ENCODE measurements at regions not wholly inside any gene's neighbourhood (a gene's known extent, or its start where the extent isn't known, plus 50 kb on each side); places are given as distances from the start of the nearest gene placed in this dataset.
"Not testable (repeated sequence)": the region's sequence is repeated elsewhere in the genome, so short reads cannot be mapped to it uniquely, and the experiment has no call there.

GRCh38 chrX:84872160-84872771, 131.4 kb upstream of the APOOL start:
- intact Hi-C loops (cut with micrococcal nuclease); CTCF ChIA-PET; H3K27me3 Mint-ChIP-seq; H3K4me1 Mint-ChIP-seq (ENCODE audit: low read depth); H3K27ac Mint-ChIP-seq; DNase-seq; H3K4me3 Mint-ChIP-seq; H3K9me3 Mint-ChIP-seq; POLR2A ChIA-PET; H3K36me3 Mint-ChIP-seq: not testable (repeated sequence)

GRCh38 chrX:84873176-84873575, 130.5 kb upstream of the APOOL start:
- H3K4me3 Mint-ChIP-seq: no peak overlapping the region
- ChIA-PET POLR2A (no interaction called here), CTCF (no interaction called here)
- no peaks in the 10 kb centered on the region for H3K4me1 Mint-ChIP-seq (ENCODE audit: low read depth)
- no peaks in the 10 kb centered on the region for H3K27me3 Mint-ChIP-seq
- no peaks in the 10 kb centered on the region for H3K36me3 Mint-ChIP-seq
- no peak for DNase-seq
- H3K27ac Mint-ChIP-seq: no peak overlapping the region
- H3K9me3 Mint-ChIP-seq: no peaks in the 10 kb centered on the region
- intact Hi-C loops (cut with micrococcal nuclease): no loop called here

- H3K4me1 Mint-ChIP-seq (ENCODE audit: low read depth): no peaks in the 10 kb centered on the region
- no peaks in the 10 kb centered on the region for H3K36me3 Mint-ChIP-seq
- POLR2A ChIA-PET: no interaction called here
- CTCF ChIA-PET: no interaction called here
- DNase-seq: no peak
- H3K4me3 Mint-ChIP-seq: no peak overlapping the region
- no peaks in the 10 kb centered on the region for H3K9me3 Mint-ChIP-seq
- H3K27ac Mint-ChIP-seq: no peak overlapping the region
- intact Hi-C loops (cut with micrococcal nuclease): no loop called here
- no peaks in the 10 kb centered on the region for H3K27me3 Mint-ChIP-seq
Observed at GRCh38 chrX:84876876-84877275, 126.8 kb upstream of the APOOL start.

- CTCF ChIA-PET: no interaction called here
- H3K4me3 Mint-ChIP-seq: no peak overlapping the region
- no peak overlapping the region for H3K27ac Mint-ChIP-seq
- H3K36me3 Mint-ChIP-seq: no peaks in the 10 kb centered on the region
- POLR2A ChIA-PET: no interaction called here
- no peaks in the 10 kb centered on the region for H3K9me3 Mint-ChIP-seq
- DNase-seq: no peak
- H3K4me1 Mint-ChIP-seq (ENCODE audit: low read depth): no peaks in the 10 kb centered on the region
- no peaks in the 10 kb centered on the region for H3K27me3 Mint-ChIP-seq
- intact Hi-C loops (cut with micrococcal nuclease): no loop called here
Observed at GRCh38 chrX:84893897-84894296, 109.8 kb upstream of the APOOL start.

GRCh38 chrX:84907324-84907968, 96.2 kb upstream of the APOOL start:
- no peak overlapping the region for H3K27ac Mint-ChIP-seq
- DNase-seq: no peak
- no peaks in the 10 kb centered on the region for H3K4me1 Mint-ChIP-seq (ENCODE audit: low read depth)
- no peaks in the 10 kb centered on the region for H3K36me3 Mint-ChIP-seq
- no peak overlapping the region for H3K4me3 Mint-ChIP-seq
- CTCF ChIA-PET: no interaction called here
- POLR2A ChIA-PET: no interaction called here
- H3K27me3 Mint-ChIP-seq: no peaks in the 10 kb centered on the region
- H3K9me3 Mint-ChIP-seq: no peaks in the 10 kb centered on the region
- intact Hi-C loops (cut with micrococcal nuclease): no loop called here

- H3K4me3 Mint-ChIP-seq: no peak overlapping the region
- intact Hi-C loops (cut with micrococcal nuclease): no loop called here
- no peaks in the 10 kb centered on the region for H3K36me3 Mint-ChIP-seq
- H3K9me3 Mint-ChIP-seq: no peaks in the 10 kb centered on the region
- DNase-seq: no peak
- no peaks in the 10 kb centered on the region for H3K27me3 Mint-ChIP-seq
- ChIA-PET CTCF (no interaction called here), POLR2A (no interaction called here)
- H3K27ac Mint-ChIP-seq: no peak overlapping the region
- no peaks in the 10 kb centered on the region for H3K4me1 Mint-ChIP-seq (ENCODE audit: low read depth)
Observed at GRCh38 chrX:84909151-84909550, 94.5 kb upstream of the APOOL start.

- Mint-ChIP-seq H3K36me3 (no peaks in the 10 kb centered on the region), H3K9me3 (peaks cover 4% of the 10 kb centered on the region), H3K27ac (no peak overlapping the region), H3K4me1 (ENCODE audit: low read depth) (no peaks in the 10 kb centered on the region), H3K4me3 (no peak overlapping the region), H3K27me3 (no peaks in the 10 kb centered on the region)
- ChIA-PET POLR2A (no interaction called here), CTCF (no interaction called here)
- intact Hi-C loops (cut with micrococcal nuclease): no loop called here
- DNase-seq: no peak
Observed at GRCh38 chrX:84924624-84925023, 79.1 kb upstream of the APOOL start.

- H3K27me3 Mint-ChIP-seq: peaks cover 2% of the 10 kb centered on the region
- H3K4me3 Mint-ChIP-seq: no peak overlapping the region
- H3K9me3 Mint-ChIP-seq: no peaks in the 10 kb centered on the region
- no peaks in the 10 kb centered on the region for H3K4me1 Mint-ChIP-seq (ENCODE audit: low read depth)
- CTCF ChIA-PET: no interaction called here
- no peaks in the 10 kb centered on the region for H3K36me3 Mint-ChIP-seq
- intact Hi-C loops (cut with micrococcal nuclease): no loop called here
- DNase-seq: no peak
- POLR2A ChIA-PET: no interaction called here
- no peak overlapping the region for H3K27ac Mint-ChIP-seq
Observed at GRCh38 chrX:84932814-84933213, 70.9 kb upstream of the APOOL start.

GRCh38 chrX:84933956-84934556, 69.6 kb upstream of the APOOL start:
- intact Hi-C loops (cut with micrococcal nuclease): no loop called here
- Mint-ChIP-seq H3K9me3 (no peaks in the 10 kb centered on the region), H3K4me3 (no peak overlapping the region), H3K27me3 (peaks cover 2% of the 10 kb centered on the region), H3K27ac (no peak overlapping the region), H3K4me1 (ENCODE audit: low read depth) (no peaks in the 10 kb centered on the region), H3K36me3 (no peaks in the 10 kb centered on the region)
- ChIA-PET POLR2A (no interaction called here), CTCF (no interaction called here)
- DNase-seq: no peak

Measured in activated CD4-positive, alpha-beta memory T cell treated with anti-CD3 and anti-CD28 coated beads for 36 hours (primary cell).